GM12878 (cell line): ENCODE measurements at regions not wholly inside any gene's neighbourhood (a gene's known extent, or its start where the extent isn't known, plus 50 kb on each side); places are given as distances from the start of the nearest gene placed in this dataset.

Experiments used
- EZH2 ChIP-seq: IDR thresholded peaks from 2 replicates; pipeline ENCODE4 v1.6.1; 2012; ENCODE audit warnings: low read depth, mild to moderate bottlenecking, control low read depth, inconsistent platforms, low read length, borderline replicate concordance; ENCODE audit not compliant: control insufficient read depth
- NR2C2 ChIP-seq: IDR thresholded peaks from 2 replicates; pipeline ENCODE4 v1.6.1; 2011; ENCODE audit warnings: borderline replicate concordance, low read depth; ENCODE audit not compliant: control insufficient read depth, insufficient read length
- POLR2AphosphoS5 ChIP-seq: IDR thresholded peaks from 2 replicates; pipeline ENCODE4 v1.6.1; 2011; ENCODE audit warnings: mild to moderate bottlenecking, low read length, inconsistent platforms
- TAF1 ChIP-seq: IDR thresholded peaks from 2 replicates; pipeline ENCODE4 v1.6.1; 2011; ENCODE audit warnings: mild to moderate bottlenecking, low read depth, low read length, borderline replicate concordance
- TCF12 ChIP-seq: IDR thresholded peaks from 2 replicates; pipeline ENCODE4 v1.6.1; 2011; ENCODE audit warnings: low read depth, mild to moderate bottlenecking, low read length
- YY1 ChIP-seq: IDR thresholded peaks from 2 replicates; pipeline ENCODE4 v1.6.1; 2011; ENCODE audit warnings: low read depth, mild to moderate bottlenecking, low read length
- ZNF274 ChIP-seq: IDR thresholded peaks from one replicate; pipeline ENCODE4 v1.8.0; 2011; ENCODE audit not compliant: insufficient read length, insufficient read depth
- ZSCAN29 ChIP-seq: fragments of 450-650 bp; IDR thresholded peaks from 2 replicates; pipeline ENCODE4 v1.6.1; 2017; ENCODE audit warnings: mild to moderate bottlenecking, moderate library complexity
- TF ChIP-seq, protein P1 (sequence below): fragments of 450-650 bp; IDR thresholded peaks from 2 replicates; pipeline ENCODE4 v1.6.1; 2017; ENCODE audit warnings: mild to moderate bottlenecking
- TF ChIP-seq, protein P2 (sequence below): fragments of 450-650 bp; conservative IDR thresholded peaks from 2 replicates; pipeline ENCODE4 v1.6.1; 2017; ENCODE audit warnings: mild to moderate bottlenecking, moderate library complexity
- TF ChIP-seq, protein P3 (sequence below): IDR thresholded peaks from 2 replicates; pipeline ENCODE4 v1.6.1; 2012; ENCODE audit warnings: low read depth, low read length, improper control_type of control experiment
- TF ChIP-seq, protein P4 (sequence below), 3 experiments: IDR thresholded peaks in 2 of 3; conservative IDR thresholded peaks in 1 of 3; 2 replicates each; pipeline ENCODE4 v1.5.1; 2011; ENCODE audit warnings: low read depth in 3 of 3, low read length in 3 of 3, mild to moderate bottlenecking in 3 of 3, control low read depth in 2 of 3, moderate library complexity in 2 of 3, inconsistent platforms in 1 of 3, mixed read lengths in 1 of 3; ENCODE audit not compliant: control insufficient read depth in 2 of 3, insufficient read depth in 1 of 3; ENCODE audit errors: extremely low read depth in 1 of 3
- TF ChIP-seq, protein P5 (sequence below): IDR thresholded peaks from 2 replicates; pipeline ENCODE4 v1.6.1; 2011; ENCODE audit warnings: low read depth, low read length, improper control_type of control experiment, borderline replicate concordance

DNA sequence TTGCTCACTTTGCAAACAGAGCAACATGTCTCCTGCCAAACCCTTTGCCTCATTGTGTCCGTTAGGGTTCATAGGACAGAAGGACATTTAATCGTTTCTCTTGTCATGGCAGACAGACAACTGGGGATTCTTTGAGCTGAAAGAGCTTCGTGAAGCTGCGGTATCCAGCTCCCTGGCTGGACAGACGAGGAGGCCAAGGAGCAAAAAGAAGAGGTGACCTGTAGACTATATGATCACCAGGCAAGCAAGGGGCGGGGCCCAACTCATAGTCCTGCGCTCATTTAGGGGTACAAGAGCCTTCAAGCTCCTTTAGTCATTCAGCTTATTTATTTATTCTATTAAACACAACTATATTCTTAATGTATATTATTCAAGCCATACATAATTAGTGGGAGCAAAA is 66.8 kb upstream of the VRK1 start:
- TF ChIP-seq EZH2 (no peak), POLR2AphosphoS5 (no peak), NR2C2 (no peak), TAF1 (no peak), ZSCAN29 (no peak), TCF12 (no peak), YY1 (no peak), ZNF274 (no peak)
- TF ChIP-seq, protein P1, sequence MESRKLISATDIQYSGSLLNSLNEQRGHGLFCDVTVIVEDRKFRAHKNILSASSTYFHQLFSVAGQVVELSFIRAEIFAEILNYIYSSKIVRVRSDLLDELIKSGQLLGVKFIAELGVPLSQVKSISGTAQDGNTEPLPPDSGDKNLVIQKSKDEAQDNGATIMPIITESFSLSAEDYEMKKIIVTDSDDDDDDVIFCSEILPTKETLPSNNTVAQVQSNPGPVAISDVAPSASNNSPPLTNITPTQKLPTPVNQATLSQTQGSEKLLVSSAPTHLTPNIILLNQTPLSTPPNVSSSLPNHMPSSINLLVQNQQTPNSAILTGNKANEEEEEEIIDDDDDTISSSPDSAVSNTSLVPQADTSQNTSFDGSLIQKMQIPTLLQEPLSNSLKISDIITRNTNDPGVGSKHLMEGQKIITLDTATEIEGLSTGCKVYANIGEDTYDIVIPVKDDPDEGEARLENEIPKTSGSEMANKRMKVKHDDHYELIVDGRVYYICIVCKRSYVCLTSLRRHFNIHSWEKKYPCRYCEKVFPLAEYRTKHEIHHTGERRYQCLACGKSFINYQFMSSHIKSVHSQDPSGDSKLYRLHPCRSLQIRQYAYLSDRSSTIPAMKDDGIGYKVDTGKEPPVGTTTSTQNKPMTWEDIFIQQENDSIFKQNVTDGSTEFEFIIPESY, result no peak
- TF ChIP-seq, protein P2, sequence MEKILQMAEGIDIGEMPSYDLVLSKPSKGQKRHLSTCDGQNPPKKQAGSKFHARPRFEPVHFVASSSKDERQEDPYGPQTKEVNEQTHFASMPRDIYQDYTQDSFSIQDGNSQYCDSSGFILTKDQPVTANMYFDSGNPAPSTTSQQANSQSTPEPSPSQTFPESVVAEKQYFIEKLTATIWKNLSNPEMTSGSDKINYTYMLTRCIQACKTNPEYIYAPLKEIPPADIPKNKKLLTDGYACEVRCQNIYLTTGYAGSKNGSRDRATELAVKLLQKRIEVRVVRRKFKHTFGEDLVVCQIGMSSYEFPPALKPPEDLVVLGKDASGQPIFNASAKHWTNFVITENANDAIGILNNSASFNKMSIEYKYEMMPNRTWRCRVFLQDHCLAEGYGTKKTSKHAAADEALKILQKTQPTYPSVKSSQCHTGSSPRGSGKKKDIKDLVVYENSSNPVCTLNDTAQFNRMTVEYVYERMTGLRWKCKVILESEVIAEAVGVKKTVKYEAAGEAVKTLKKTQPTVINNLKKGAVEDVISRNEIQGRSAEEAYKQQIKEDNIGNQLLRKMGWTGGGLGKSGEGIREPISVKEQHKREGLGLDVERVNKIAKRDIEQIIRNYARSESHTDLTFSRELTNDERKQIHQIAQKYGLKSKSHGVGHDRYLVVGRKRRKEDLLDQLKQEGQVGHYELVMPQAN, result no peak
- TF ChIP-seq, protein P3, sequence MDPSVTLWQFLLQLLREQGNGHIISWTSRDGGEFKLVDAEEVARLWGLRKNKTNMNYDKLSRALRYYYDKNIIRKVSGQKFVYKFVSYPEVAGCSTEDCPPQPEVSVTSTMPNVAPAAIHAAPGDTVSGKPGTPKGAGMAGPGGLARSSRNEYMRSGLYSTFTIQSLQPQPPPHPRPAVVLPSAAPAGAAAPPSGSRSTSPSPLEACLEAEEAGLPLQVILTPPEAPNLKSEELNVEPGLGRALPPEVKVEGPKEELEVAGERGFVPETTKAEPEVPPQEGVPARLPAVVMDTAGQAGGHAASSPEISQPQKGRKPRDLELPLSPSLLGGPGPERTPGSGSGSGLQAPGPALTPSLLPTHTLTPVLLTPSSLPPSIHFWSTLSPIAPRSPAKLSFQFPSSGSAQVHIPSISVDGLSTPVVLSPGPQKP, result no peak
- TF ChIP-seq, protein P4, sequence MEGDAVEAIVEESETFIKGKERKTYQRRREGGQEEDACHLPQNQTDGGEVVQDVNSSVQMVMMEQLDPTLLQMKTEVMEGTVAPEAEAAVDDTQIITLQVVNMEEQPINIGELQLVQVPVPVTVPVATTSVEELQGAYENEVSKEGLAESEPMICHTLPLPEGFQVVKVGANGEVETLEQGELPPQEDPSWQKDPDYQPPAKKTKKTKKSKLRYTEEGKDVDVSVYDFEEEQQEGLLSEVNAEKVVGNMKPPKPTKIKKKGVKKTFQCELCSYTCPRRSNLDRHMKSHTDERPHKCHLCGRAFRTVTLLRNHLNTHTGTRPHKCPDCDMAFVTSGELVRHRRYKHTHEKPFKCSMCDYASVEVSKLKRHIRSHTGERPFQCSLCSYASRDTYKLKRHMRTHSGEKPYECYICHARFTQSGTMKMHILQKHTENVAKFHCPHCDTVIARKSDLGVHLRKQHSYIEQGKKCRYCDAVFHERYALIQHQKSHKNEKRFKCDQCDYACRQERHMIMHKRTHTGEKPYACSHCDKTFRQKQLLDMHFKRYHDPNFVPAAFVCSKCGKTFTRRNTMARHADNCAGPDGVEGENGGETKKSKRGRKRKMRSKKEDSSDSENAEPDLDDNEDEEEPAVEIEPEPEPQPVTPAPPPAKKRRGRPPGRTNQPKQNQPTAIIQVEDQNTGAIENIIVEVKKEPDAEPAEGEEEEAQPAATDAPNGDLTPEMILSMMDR (IDR thresholded peaks at IDR 0.05 in 2 of 3, conservative IDR thresholded peaks at IDR 0.05 in 1 of 3; ENCODE audit: control insufficient read depth in 2 of 3, extremely low read depth in 1 of 3, insufficient read depth in 1 of 3, low read depth in 3 of 3, low read length in 3 of 3), result no peak
- TF ChIP-seq, protein P5, sequence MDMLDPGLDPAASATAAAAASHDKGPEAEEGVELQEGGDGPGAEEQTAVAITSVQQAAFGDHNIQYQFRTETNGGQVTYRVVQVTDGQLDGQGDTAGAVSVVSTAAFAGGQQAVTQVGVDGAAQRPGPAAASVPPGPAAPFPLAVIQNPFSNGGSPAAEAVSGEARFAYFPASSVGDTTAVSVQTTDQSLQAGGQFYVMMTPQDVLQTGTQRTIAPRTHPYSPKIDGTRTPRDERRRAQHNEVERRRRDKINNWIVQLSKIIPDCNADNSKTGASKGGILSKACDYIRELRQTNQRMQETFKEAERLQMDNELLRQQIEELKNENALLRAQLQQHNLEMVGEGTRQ, result no peak
